Omental fat pad (tissue), 3 donors: ENCODE measurements at regions not wholly inside any gene's neighbourhood (a gene's known extent, or its start where the extent isn't known, plus 50 kb on each side); places are given as distances from the start of the nearest gene placed in this dataset.
"Not testable (repeated sequence)": the region's sequence is repeated elsewhere in the genome, so short reads cannot be mapped to it uniquely, and the experiment has no call there.

Experiments
- ATAC-seq: fragments of 150-250 bp; one replicate; pipeline ENCODE4 v1.9.1; 2016; ENCODE audit warnings: mild to moderate bottlenecking, moderate library complexity; ENCODE audit not compliant: low FRiP score
- DNase-seq: peaks from one replicate; pipeline ENCODE4 v3.0.0-alpha.2; 2019; ENCODE audit warnings: low spot score
- TF ChIP-seq, protein P1 (sequence below), 3 donors: fragments of 450-650 bp; IDR thresholded peaks; one replicate each; pipeline ENCODE4 v1.5.1; 2016 to 2017; ENCODE audit warnings: antibody characterized with exemption in 3 of 3, mild to moderate bottlenecking in 3 of 3, moderate library complexity in 2 of 3

DNA sequence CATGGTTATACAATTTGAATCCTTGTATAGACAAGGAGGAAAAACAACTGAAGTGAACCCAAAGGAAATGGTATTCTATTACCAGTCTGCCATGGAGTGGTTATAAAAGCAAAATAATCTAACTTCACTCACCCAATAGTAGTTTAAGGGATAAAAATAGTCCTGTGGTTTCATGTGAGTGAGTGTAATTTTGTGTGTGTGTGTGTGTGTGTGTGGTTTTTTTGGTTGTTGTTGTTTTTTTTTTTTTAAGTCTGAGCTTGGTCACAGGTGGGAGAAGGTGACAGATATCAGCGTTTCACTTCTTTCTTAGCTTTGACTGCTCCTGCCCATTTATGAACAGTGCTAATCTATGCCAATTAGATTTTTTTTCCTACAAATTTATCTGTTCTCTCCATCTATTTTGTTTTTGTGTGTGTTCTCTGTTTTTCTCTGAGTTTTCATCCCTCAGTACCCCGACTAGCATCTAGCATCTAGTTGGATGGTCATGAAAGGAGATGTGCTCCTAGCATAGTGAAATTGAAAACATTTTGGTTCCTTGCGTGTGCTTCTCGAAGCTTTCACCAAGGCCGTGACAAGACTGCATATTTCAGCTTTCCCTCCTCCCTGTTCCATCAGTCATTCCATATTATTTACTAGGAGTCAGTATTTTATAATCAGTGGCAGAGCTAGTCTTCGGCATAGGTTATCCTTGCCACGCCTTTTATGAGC lies 200.1 kb upstream of the DTNA start:
- TF ChIP-seq, protein P1, sequence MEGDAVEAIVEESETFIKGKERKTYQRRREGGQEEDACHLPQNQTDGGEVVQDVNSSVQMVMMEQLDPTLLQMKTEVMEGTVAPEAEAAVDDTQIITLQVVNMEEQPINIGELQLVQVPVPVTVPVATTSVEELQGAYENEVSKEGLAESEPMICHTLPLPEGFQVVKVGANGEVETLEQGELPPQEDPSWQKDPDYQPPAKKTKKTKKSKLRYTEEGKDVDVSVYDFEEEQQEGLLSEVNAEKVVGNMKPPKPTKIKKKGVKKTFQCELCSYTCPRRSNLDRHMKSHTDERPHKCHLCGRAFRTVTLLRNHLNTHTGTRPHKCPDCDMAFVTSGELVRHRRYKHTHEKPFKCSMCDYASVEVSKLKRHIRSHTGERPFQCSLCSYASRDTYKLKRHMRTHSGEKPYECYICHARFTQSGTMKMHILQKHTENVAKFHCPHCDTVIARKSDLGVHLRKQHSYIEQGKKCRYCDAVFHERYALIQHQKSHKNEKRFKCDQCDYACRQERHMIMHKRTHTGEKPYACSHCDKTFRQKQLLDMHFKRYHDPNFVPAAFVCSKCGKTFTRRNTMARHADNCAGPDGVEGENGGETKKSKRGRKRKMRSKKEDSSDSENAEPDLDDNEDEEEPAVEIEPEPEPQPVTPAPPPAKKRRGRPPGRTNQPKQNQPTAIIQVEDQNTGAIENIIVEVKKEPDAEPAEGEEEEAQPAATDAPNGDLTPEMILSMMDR (IDR thresholded peaks at IDR 0.05): no peak
- no peak for DNase-seq
- no peak for ATAC-seq

DNA sequence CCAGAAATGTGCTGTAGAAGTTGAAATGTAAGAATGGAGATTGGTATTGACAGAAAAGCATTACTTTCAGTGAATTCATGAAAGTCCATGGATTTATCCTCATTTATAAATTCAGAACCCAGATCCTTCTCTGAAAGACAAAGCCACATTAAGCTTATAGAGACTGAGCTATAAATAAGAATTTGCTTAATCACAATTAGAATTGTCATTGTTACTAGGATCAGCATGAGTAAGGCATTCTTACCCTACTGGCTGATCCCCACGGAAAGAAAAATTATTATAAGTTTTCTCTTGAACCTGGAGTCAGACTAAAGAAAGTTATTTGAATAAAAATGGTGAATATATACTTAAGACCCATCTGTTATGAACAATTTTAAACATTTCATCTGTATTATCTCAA lies 199.2 kb upstream of the DTNA start:
- no peak for ATAC-seq
- TF ChIP-seq, protein P1 (IDR thresholded peaks at IDR 0.05): no peak
- DNase-seq: no peak

DNA sequence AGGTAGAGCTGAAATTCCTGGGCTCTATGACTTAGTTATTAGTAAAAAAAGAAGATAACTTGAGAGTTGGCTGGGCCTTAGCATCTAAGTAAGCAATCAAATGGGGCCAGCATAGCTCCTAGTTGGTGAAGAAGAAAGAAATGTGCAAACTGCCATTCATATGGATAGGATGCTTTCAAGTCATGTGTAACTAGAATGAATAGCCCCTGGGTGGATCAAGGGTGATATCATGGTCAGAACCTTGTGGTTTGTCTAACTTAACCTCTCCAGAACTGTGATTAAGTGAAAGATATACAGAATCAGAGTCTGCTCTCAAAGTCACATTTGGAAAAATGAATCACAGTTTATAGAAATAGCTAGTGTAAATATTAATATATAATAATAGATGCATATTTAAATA lies 198.7 kb upstream of the DTNA start:
- TF ChIP-seq, protein P1 (IDR thresholded peaks at IDR 0.05): no peak
- DNase-seq (no peak), ATAC-seq (no peak)

DNA sequence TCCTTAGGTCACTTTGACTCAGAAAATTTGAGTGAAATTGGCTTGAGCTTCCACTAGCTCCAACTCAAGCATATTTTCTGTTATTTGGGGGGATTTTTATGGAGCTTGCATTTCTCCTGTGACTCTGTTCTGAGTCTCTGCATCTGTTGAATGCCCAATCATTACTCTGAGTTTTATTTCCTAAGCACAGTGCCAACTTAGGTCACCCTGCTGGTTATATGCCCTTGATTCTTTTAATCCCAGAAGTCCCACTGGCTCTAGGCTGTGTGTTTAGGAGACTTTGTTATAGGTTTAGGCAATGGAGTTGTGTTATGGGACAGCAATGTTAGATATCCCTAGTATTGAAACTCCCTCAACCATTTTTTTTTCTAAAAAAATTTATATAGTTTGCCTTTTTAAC lies 198.2 kb upstream of the DTNA start:
- ATAC-seq: no peak

DNA sequence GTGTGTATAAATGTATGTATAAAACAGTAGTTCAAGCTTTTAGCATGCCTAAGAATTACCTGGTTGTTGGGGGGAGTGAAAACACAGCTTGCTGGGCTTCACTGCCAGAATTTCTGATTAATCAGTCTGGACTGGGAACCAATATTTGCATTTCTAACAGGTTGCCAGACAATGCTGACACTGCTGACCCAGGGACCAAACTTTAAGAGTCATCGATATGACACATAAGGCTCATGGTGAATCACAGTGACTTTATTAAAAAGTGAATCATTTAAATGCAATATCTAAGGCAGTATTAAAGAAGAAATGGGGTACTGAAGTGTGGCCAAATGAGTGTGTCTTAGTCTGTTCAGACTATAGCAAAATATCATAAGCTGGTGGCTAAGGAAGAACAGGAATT lies 195.9 kb upstream of the DTNA start:
- TF ChIP-seq, protein P1 (IDR thresholded peaks at IDR 0.05): no peak
- peak; percentile 44 for ATAC-seq
- DNase-seq: no peak

More for the DNA sequence above, 198.2 kb upstream of the DTNA start:
- TF ChIP-seq, protein P1 (IDR thresholded peaks at IDR 0.05): no peak
- DNase-seq: no peak

DNA sequence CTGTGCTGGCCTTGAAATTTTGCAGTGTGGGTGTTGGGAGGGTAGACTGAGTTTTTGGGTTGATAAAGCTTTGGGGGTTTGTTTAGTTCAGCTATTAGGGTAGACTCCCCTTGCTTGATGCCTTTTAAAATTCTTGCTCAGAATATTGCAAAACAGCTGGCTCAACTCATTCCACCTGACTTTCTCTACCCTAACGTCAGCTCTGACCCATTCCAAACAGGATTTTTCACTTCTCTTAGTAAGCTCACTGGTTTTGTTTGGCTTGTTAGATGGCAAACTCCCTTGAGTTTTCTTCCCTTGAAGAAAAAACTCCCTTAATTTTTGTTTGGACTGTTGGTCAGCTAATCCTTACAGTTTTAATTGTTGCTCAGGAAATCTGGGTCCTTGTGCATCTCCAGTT lies 195.1 kb upstream of the DTNA start:
- ATAC-seq: no peak
- no peak for DNase-seq

DNA sequence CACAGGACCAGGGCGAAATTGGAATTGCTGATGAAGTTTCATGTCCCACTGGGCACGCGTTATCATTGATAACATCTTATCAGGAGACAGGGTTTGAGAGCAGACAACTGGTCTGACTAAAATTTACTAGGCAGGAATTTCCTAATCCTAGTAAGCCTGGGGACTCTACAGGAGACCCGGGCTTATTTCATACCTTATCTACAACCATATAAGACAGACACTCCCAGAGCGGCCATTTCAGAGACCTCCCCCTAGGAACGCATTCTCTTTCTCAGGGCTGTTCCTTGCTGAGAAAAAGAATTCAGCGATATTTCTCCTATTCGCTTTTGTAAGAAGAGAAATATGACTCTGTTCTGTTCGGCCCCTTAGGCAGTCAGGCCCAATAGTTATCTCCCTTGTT lies 193.7 kb upstream of the DTNA start:
- ATAC-seq, DNase-seq: not testable (repeated sequence)

More for the DNA sequence above, 195.1 kb upstream of the DTNA start:
- TF ChIP-seq, protein P1 (IDR thresholded peaks at IDR 0.05): no peak

DNA sequence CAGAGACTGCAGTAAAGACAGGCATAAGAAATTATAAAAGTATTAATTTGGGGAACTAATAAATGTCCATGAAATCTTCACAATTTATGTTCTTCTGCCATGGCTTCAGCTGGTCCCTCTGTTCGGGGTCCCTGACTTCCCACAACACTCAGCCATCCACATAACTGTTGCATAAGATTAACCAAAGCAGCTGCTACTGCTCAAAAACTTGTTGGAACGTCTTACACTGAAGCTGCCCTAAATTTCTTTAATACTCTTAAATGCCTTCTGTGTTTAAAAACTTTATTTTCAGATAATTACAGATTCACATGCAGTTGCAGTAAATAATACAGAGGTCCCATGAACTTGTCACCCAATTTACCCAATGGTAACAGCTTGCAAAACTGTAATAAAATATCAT lies 193.1 kb upstream of the DTNA start:
- not testable (repeated sequence) for ATAC-seq

More for the DNA sequence above, 193.1 kb upstream of the DTNA start:
- not testable (repeated sequence) for DNase-seq
